LNCAP (cell line): ENCODE measurements at regions not wholly inside any gene's neighbourhood (a gene's known extent, or its start where the extent isn't known, plus 50 kb on each side); places are given as distances from the start of the nearest gene placed in this dataset.

Source experiments
- CTCF ChIP-seq: fragments of 450-650 bp; IDR thresholded peaks from 2 replicates; pipeline ENCODE4 v1.5.1; 2017; ENCODE audit warnings: mild to moderate bottlenecking

- TF ChIP-seq CTCF, result no peak
Observed at GRCh38 chr3:106065831-106066230, 197.0 kb upstream of the CBLB start.

GRCh38 chr3:106067711-106068110, 198.9 kb upstream of the CBLB start:
- TF ChIP-seq CTCF, result no peak

- no peak for TF ChIP-seq CTCF
Observed at GRCh38 chr3:106068381-106068780, 199.6 kb upstream of the CBLB start.

GRCh38 chr3:106068795-106069194, 200.0 kb upstream of the CBLB start:
- TF ChIP-seq CTCF, result no peak

- TF ChIP-seq CTCF, result no peak
Observed at GRCh38 chr3:106070187-106070586, 201.4 kb upstream of the CBLB start.

GRCh38 chr3:106071306-106071705, 202.5 kb upstream of the CBLB start:
- no peak for TF ChIP-seq CTCF

- no peak for TF ChIP-seq CTCF
Observed at GRCh38 chr3:106078635-106079034, 209.8 kb upstream of the CBLB start.

GRCh38 chr3:106082616-106083015, 213.8 kb upstream of the CBLB start:
- no peak for TF ChIP-seq CTCF
